ENCODE measurements at regions not wholly inside any gene's neighbourhood (a gene's known extent, or its start where the extent isn't known, plus 50 kb on each side); places are given as distances from the start of the nearest gene placed in this dataset.

DNA sequence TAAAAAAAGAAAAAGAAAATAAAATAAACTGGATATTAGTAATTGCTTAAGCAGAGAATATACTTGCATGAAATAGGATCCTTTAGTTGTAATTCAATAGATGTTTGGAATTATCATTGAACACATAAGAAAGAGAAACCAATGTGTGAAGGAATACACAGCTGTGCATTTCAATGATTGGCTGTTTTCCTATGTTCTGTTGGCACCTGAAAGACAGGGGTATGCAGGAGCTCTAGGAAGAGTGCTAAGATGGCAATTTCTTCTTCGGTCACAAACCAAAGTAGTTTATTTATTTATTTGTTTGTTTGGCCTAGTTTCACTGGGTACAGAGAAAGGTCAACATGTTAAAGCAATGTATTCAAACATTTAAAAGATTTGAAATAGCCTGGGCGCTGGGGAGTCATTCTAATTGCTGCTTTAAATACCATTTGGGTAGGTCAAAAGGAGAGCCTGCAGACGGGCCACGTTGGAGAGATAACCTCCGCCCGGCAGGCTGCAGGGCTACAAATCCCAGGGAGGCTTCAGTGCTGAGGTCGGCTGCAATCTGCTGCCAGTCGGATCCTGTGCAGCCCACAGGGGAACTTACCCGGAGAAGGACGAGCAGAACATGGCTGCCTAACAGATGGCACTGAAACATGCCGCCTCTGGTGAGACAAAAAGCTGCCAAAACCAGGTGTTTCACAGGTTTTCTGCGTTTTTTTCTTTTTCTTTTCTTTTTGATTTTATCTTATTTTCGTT lies 154.2 kb upstream of the TYRP1 start:
- TF ChIP-seq, protein P1, sequence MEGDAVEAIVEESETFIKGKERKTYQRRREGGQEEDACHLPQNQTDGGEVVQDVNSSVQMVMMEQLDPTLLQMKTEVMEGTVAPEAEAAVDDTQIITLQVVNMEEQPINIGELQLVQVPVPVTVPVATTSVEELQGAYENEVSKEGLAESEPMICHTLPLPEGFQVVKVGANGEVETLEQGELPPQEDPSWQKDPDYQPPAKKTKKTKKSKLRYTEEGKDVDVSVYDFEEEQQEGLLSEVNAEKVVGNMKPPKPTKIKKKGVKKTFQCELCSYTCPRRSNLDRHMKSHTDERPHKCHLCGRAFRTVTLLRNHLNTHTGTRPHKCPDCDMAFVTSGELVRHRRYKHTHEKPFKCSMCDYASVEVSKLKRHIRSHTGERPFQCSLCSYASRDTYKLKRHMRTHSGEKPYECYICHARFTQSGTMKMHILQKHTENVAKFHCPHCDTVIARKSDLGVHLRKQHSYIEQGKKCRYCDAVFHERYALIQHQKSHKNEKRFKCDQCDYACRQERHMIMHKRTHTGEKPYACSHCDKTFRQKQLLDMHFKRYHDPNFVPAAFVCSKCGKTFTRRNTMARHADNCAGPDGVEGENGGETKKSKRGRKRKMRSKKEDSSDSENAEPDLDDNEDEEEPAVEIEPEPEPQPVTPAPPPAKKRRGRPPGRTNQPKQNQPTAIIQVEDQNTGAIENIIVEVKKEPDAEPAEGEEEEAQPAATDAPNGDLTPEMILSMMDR (IDR thresholded peaks at IDR 0.05), result no peak

DNA sequence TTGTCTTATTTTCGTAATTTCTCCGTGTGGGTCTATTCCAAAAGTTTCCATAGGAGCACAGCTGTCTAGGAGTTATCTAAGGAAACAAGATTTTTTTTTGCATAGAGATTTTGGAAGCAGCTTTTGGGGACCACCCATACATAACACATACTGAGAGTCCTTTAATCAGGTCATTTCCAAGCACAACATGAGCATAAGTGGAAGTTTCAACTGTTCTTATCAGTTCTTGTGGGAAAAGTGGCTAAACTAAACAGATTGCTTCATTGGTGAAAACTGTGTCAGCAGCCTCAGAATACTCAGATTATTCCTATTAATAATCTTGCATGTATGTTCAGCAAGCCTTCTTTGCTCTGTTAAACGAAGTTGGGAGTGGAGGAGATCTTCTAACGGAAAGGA lies 153.6 kb upstream of the TYRP1 start:
- TF ChIP-seq, protein P1 (IDR thresholded peaks at IDR 0.05), result no peak

- TF ChIP-seq, protein P1 (IDR thresholded peaks at IDR 0.05), result no peak
Observed at GRCh38 chr9:12544700-12545099, 148.5 kb upstream of the TYRP1 start.

DNA sequence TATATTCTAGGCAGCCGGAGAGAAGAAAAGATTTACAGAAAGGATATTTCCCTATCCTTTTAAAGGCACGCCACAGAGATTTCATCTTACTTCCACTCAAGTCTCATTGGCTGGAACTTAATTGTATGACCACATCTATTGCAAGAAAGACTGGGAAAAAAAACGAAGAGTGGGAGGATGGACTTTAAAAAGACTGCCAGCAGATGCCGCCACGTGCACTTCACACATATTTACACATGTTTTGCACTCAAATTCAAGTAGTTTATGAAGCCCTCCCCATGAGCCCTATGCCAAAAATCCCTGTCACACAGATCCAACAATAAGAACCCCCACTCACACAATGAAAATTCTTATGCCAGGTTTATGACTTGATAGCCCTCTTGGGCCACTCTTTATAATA lies 138.5 kb upstream of the TYRP1 start:
- TF ChIP-seq, protein P1 (IDR thresholded peaks at IDR 0.05), result peak; percentile 49; the same call in 1 of the 2 replicates

- TF ChIP-seq, protein P1 (IDR thresholded peaks at IDR 0.05), result no peak
Observed at GRCh38 chr9:12566404-12567090, 126.6 kb upstream of the TYRP1 start.

DNA sequence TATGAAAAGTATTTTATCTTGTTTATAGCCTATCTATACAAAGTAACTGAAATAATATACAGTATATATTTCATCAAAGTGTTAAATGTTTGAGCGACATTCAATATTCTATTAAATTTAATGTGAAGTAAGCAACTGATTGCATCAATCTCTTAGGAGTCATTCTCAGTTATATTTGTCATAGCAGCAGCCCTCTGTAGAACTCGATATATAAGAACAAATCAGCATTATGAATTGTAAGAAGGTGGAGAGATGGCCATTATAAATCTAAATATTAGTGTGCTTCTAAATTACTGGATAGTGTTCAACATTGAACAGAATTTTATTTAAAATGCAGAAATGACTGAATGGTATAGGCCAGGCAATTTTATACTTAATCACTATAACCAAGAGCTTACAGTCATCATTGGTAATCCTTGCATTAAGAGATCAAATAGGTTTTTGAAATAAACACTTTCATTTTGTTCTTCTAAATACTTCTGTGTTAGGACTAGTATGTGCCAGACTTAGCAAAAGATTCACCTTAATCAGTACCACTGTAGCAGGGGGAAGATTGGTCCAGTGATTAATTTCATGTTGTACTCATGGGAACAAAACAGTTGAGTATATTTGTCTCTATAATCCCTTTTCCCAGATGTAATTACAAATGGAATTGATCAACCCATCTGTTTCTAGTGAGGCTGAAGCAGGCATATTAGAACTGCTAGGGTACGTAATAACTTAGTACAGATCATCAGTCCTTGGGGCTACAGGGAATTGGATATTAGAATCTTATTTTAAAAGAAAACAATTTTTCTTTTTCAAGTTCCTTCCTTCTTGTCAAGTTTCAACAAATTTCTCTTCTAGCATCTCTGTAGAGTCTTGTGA lies 108.3 kb upstream of the TYRP1 start:
- TF ChIP-seq, protein P1 (IDR thresholded peaks at IDR 0.05), result no peak

DNA sequence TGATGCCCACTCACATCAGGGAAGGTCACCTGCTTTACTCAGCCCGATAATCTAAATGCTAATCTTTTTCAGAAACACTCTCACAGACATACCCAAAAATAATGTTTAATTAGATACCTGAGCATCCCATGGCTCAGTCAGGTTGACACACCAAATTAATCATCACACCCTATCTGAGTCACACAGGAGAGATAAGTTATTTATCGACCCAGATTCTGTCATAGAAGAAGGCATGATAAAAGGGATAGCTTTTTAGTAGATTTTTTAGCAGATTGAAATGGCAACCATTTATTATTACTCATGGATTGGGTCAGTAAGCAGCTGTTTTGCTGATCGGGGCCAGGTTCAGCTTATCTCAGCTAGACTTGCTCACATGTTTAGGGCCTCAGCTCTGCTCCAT lies 97.8 kb upstream of the TYRP1 start:
- TF ChIP-seq, protein P1 (IDR thresholded peaks at IDR 0.05), result no peak
